Esophagus muscularis mucosa (tissue), 4 donors: ENCODE measurements at regions not wholly inside any gene's neighbourhood (a gene's known extent, or its start where the extent isn't known, plus 50 kb on each side); places are given as distances from the start of the nearest gene placed in this dataset.
"Not testable (repeated sequence)": the region's sequence is repeated elsewhere in the genome, so short reads cannot be mapped to it uniquely, and the experiment has no call there.

Experiments used
- DNase-seq: peaks from one replicate; pipeline ENCODE4 v3.0.0-alpha.2; 2017; ENCODE audit errors: extremely low spot score
- H3K27ac ChIP-seq, 4 donors: fragments of 200-600 bp; sonication (generic); replicated peaks in 1 of 4; 1 replicate in 3 of 4; 2 replicates in 1 of 4; pipeline ENCODE4 v1.5.1; 2016 to 2019; ENCODE audit warnings: mild to moderate bottlenecking in 1 of 4
- H3K27me3 ChIP-seq, 4 donors: fragments of 200-600 bp; sonication (generic); one replicate each; pipeline versions ENCODE4 v1.5.1 to v1.6.0; 2016 to 2019
- H3K36me3 ChIP-seq, 4 donors: fragments of 200-600 bp; sonication (generic); one replicate each; pipeline ENCODE4 v1.5.1; 2016 to 2019
- H3K4me1 ChIP-seq, 4 donors: fragments of 200-600 bp; sonication (generic); one replicate each; pipeline ENCODE4 v1.5.1; 2016 to 2019
- H3K4me3 ChIP-seq, 4 donors: fragments of 200-600 bp; sonication (generic); 1 replicate in 2 of 4; 2 replicates in 2 of 4; pipeline ENCODE4 v1.5.1; 2016 to 2019; ENCODE audit warnings: mild to moderate bottlenecking in 4 of 4, moderate library complexity in 1 of 4
- H3K9me3 ChIP-seq, 4 donors: fragments of 200-600 bp; sonication (generic); 1 replicate in 3 of 4; 2 replicates in 1 of 4; pipeline ENCODE4 v1.5.1; 2016 to 2019
- CTCF ChIP-seq, 3 experiments: fragments of 200-600 bp in 2 of 3; fragments of 450-650 bp in 1 of 3; sonication (generic) in 2 of 3; IDR thresholded peaks; one replicate each; pipeline ENCODE4 v1.5.1; 2017 to 2019; ENCODE audit warnings: antibody characterized with exemption in 3 of 3, mild to moderate bottlenecking in 2 of 3, moderate library complexity in 1 of 3
- EP300 ChIP-seq: sonication (generic); formaldehyde crosslinking; IDR thresholded peaks from one replicate; pipeline ENCODE4 v1.6.1; 2017; ENCODE audit warnings: antibody characterized with exemption
- POLR2A ChIP-seq: fragments of 450-650 bp; IDR thresholded peaks from one replicate; pipeline ENCODE4 v1.6.1; 2017; ENCODE audit warnings: antibody characterized with exemption, moderate library complexity, mild to moderate bottlenecking, low read depth
- POLR2AphosphoS5 ChIP-seq, 2 donors: sonication (generic); formaldehyde crosslinking; IDR thresholded peaks; one replicate each; pipeline ENCODE4 v1.6.1; 2017; ENCODE audit warnings: antibody characterized with exemption in 2 of 2
- WGBS: methylation state at CpG from one replicate; pipeline ENCODE4 v1.1.5; 2018; 5-methylcytosine and 5-hydroxymethylcytosine counted together
- intact Hi-C: fragments of 100-400 bp; cut with DNase I; formaldehyde crosslinking; loops from one replicate; pipeline ENCODE4 v1.15.1; 2023

DNA sequence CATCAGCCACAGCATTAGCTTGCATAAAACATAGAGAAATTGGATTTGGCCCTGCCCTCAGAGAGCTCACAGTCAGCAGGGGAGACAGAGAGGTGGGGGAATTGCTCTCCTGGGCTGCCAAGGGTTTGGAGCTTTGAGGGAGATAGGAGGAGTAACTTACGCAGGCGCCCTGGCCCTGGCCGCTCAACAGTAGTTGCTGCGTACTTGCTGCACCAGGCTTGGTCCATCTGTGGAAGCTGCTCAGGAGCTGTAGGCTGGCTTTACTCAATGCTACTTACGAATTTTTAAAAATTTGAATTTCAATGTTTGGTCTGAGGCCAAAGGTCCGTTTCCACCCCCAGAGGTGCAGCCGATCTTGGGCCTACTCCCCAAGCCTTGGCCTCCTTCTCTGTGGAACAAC, 83.3 kb downstream of the CPZ start:
- DNase-seq, result no peak

DNA sequence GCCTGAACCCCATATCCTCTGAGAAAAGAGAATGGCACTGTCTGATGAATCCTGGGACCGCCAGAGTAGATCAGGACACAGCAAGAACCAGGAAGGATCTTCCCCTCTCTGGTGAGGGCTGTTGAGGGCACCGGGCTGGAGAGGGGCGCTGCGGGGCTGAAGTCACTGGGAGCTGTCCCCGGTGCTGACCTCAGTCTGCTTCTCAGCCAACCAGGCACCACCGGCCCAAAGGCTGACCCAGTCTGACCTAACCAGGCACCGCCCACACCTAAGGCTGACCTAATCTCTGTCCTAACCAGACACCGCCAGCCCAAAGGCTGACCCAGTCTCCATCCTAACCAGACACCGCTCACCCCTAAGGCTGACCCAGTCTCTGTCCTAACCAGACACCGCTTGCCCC, 82.8 kb downstream of the CPZ start:
- Histone ChIP-seq H3K27ac (no peak overlapping the region), H3K36me3 (no peaks in the 10 kb centered on the region), H3K4me3 (no peak overlapping the region), H3K9me3 (no peaks in the 10 kb centered on the region), H3K4me1 (no peaks in the 10 kb centered on the region), H3K27me3 (peaks cover 0 to 69% (median 0%) of the 10 kb centered on the region in 4 donors)
- no peak for TF ChIP-seq POLR2A
- TF ChIP-seq POLR2AphosphoS5 (IDR thresholded peaks at IDR 0.05), result no peak
- no peak for TF ChIP-seq EP300
- no peak for TF ChIP-seq CTCF (IDR thresholded peaks at IDR 0.05)
- WGBS, result 47% methylated on average over 4 of the region's 10 CpGs
- no peak for DNase-seq
- intact Hi-C loops, result no loop called here

More for the DNA sequence above, 83.3 kb downstream of the CPZ start:
- TF ChIP-seq POLR2A, result no peak
- no peak for TF ChIP-seq CTCF (IDR thresholded peaks at IDR 0.05)
- TF ChIP-seq POLR2AphosphoS5 (IDR thresholded peaks at IDR 0.05), result no peak
- Histone ChIP-seq H3K9me3 (no peaks in the 10 kb centered on the region), H3K27ac (no peak overlapping the region), H3K36me3 (no peaks in the 10 kb centered on the region), H3K4me1 (no peaks in the 10 kb centered on the region), H3K27me3 (peaks cover 0 to 71% (median 0%) of the 10 kb centered on the region in 4 donors), H3K4me3 (no peak overlapping the region)
- intact Hi-C loops, result no loop called here
- 82% methylated on average over 7 of the region's 7 CpGs for WGBS

DNA sequence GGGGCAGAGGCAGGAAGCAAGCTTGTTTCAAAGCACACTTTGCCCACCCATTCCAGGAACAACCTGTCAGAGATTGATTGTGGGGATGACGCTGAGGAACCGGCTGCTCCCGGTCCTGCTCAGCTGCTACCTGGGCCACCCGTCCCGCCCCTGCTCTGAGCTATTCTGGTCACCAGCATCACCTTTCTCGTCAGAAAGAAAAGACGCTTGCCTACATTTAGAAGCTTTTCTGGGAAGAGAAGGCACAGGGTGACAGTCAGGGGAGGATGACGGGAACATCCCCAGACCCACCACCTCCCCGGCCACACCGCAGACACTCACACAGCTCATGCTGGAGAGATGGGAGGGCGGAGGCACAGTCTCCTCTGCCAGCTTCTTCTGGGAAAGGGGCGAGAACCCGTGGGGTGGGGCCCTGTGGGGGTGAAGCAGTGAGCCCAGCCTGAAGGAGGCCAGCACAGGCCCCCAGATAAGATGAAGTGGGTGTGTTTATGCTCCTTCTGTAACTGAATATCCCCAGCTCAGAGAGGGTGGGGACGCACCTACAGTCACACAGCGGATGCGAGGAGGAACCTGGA, 81.8 kb downstream of the CPZ start:
- no peak for DNase-seq
- Histone ChIP-seq H3K27me3 (peaks cover 0 to 60% (median 0%) of the 10 kb centered on the region in 4 donors), H3K9me3 (no peaks in the 10 kb centered on the region), H3K27ac (no peak overlapping the region), H3K4me1 (no peaks in the 10 kb centered on the region), H3K4me3 (no peak overlapping the region), H3K36me3 (no peaks in the 10 kb centered on the region)
- TF ChIP-seq CTCF (IDR thresholded peaks at IDR 0.05) (no peak), EP300 (no peak), POLR2AphosphoS5 (IDR thresholded peaks at IDR 0.05) (no peak), POLR2A (no peak)
- 76% methylated on average over 14 of the region's 16 CpGs for WGBS
- intact Hi-C loops, result no loop called here

GRCh38 chr4:8673106-8673505, 80.5 kb downstream of the CPZ start:
- H3K27ac ChIP-seq, H3K9me3 ChIP-seq, H3K36me3 ChIP-seq, H3K4me1 ChIP-seq, DNase-seq, H3K4me3 ChIP-seq, intact Hi-C loops: not testable (repeated sequence)
- peaks cover 0 to 60% (median 0%) of the 10 kb centered on the region in 4 donors for H3K27me3 ChIP-seq
- WGBS, result 82% methylated on average over 2 of the region's 5 CpGs

- no peak overlapping the region for H3K4me3 ChIP-seq
- intact Hi-C loops, result no loop called here
- DNase-seq, result no peak
Observed at GRCh38 chr4:8672486-8672885, 79.9 kb downstream of the CPZ start.

More at GRCh38 chr4:8672486-8672885, 79.9 kb downstream of the CPZ start:
- no peak for TF ChIP-seq EP300
- TF ChIP-seq POLR2AphosphoS5 (IDR thresholded peaks at IDR 0.05), result no peak
- no peak for TF ChIP-seq POLR2A
- no peak for TF ChIP-seq CTCF (IDR thresholded peaks at IDR 0.05)
- 70% methylated on average over 9 of the region's 9 CpGs for WGBS
- no peaks in the 10 kb centered on the region for H3K4me1 ChIP-seq
- H3K27ac ChIP-seq, result no peak overlapping the region
- peaks cover 0 to 8% (median 0%) of the 10 kb centered on the region in 4 donors for H3K9me3 ChIP-seq
- peaks cover 0 to 60% (median 0%) of the 10 kb centered on the region in 4 donors for H3K27me3 ChIP-seq
- no peaks in the 10 kb centered on the region for H3K36me3 ChIP-seq
